ENCODE measurements at regions not wholly inside any gene's neighbourhood (a gene's known extent, or its start where the extent isn't known, plus 50 kb on each side); places are given as distances from the start of the nearest gene placed in this dataset.

- TF ChIP-seq CTCF (IDR thresholded peaks at IDR 0.05; ENCODE audit: unreplicated experiment): no peak
- Mint-ChIP-seq H3K36me3 (ENCODE audit: insufficient read depth) (peaks cover 1% of the 10 kb centered on the region), H3K27ac (no peak overlapping the region), H3K27me3 (no peaks in the 10 kb centered on the region), H3K4me3 (ENCODE audit: low read depth) (no peak overlapping the region), H3K4me1 (ENCODE audit: low read depth) (no peaks in the 10 kb centered on the region), H3K9me3 (ENCODE audit: low read depth) (peaks cover 8% of the 10 kb centered on the region)
- DNase-seq (ENCODE audit: low spot score, unreplicated experiment): no peak
Measured at GRCh38 chr18:11260961-11261461, 111.6 kb upstream of the PIEZO2 start.

- H3K36me3 Mint-ChIP-seq (ENCODE audit: insufficient read depth): peaks cover 1% of the 10 kb centered on the region
- no peaks in the 10 kb centered on the region for H3K27me3 Mint-ChIP-seq
- TF ChIP-seq CTCF (IDR thresholded peaks at IDR 0.05; ENCODE audit: unreplicated experiment): no peak
- H3K9me3 Mint-ChIP-seq (ENCODE audit: low read depth): peaks cover 8% of the 10 kb centered on the region
- no peaks in the 10 kb centered on the region for H3K4me1 Mint-ChIP-seq (ENCODE audit: low read depth)
- no peak overlapping the region for H3K27ac Mint-ChIP-seq
- H3K4me3 Mint-ChIP-seq (ENCODE audit: low read depth): no peak overlapping the region
- DNase-seq (ENCODE audit: low spot score, unreplicated experiment): no peak
Measured at GRCh38 chr18:11259469-11260150, 110.2 kb upstream of the PIEZO2 start.

- no peaks in the 10 kb centered on the region for H3K27me3 Mint-ChIP-seq
- H3K9me3 Mint-ChIP-seq (ENCODE audit: low read depth): no peaks in the 10 kb centered on the region
- no peak overlapping the region for H3K4me3 Mint-ChIP-seq (ENCODE audit: low read depth)
- no peaks in the 10 kb centered on the region for H3K4me1 Mint-ChIP-seq (ENCODE audit: low read depth)
- DNase-seq (ENCODE audit: low spot score, unreplicated experiment): no peak
- no peak overlapping the region for H3K27ac Mint-ChIP-seq
- no peak for TF ChIP-seq CTCF (IDR thresholded peaks at IDR 0.05; ENCODE audit: unreplicated experiment)
- H3K36me3 Mint-ChIP-seq (ENCODE audit: insufficient read depth): no peaks in the 10 kb centered on the region
Measured at GRCh38 chr18:11258039-11258610, 108.8 kb upstream of the PIEZO2 start.

GRCh38 chr18:11256251-11256650 lies 106.9 kb upstream of the PIEZO2 start:
- H3K27me3 Mint-ChIP-seq: no peaks in the 10 kb centered on the region
- no peak overlapping the region for H3K27ac Mint-ChIP-seq
- no peaks in the 10 kb centered on the region for H3K9me3 Mint-ChIP-seq (ENCODE audit: low read depth)
- no peak for DNase-seq (ENCODE audit: low spot score, unreplicated experiment)
- H3K4me1 Mint-ChIP-seq (ENCODE audit: low read depth): no peaks in the 10 kb centered on the region
- H3K36me3 Mint-ChIP-seq (ENCODE audit: insufficient read depth): no peaks in the 10 kb centered on the region
- TF ChIP-seq CTCF (IDR thresholded peaks at IDR 0.05; ENCODE audit: unreplicated experiment): no peak
- no peak overlapping the region for H3K4me3 Mint-ChIP-seq (ENCODE audit: low read depth)

- H3K4me3 Mint-ChIP-seq (ENCODE audit: low read depth): no peak overlapping the region
- H3K36me3 Mint-ChIP-seq (ENCODE audit: insufficient read depth): no peaks in the 10 kb centered on the region
- TF ChIP-seq CTCF (IDR thresholded peaks at IDR 0.05; ENCODE audit: unreplicated experiment): no peak
- no peaks in the 10 kb centered on the region for H3K9me3 Mint-ChIP-seq (ENCODE audit: low read depth)
- peaks cover 5% of the 10 kb centered on the region for H3K27me3 Mint-ChIP-seq
- H3K4me1 Mint-ChIP-seq (ENCODE audit: low read depth): peaks cover 4% of the 10 kb centered on the region
- no peak for DNase-seq (ENCODE audit: low spot score, unreplicated experiment)
- H3K27ac Mint-ChIP-seq: no peak overlapping the region
Measured at GRCh38 chr18:11251891-11252270, 102.5 kb upstream of the PIEZO2 start.

Measured in progenitor cell of endocrine pancreas (in vitro differentiated cells).